ENCODE measurements at regions not wholly inside any gene's neighbourhood (a gene's known extent, or its start where the extent isn't known, plus 50 kb on each side); places are given as distances from the start of the nearest gene placed in this dataset.

DNA sequence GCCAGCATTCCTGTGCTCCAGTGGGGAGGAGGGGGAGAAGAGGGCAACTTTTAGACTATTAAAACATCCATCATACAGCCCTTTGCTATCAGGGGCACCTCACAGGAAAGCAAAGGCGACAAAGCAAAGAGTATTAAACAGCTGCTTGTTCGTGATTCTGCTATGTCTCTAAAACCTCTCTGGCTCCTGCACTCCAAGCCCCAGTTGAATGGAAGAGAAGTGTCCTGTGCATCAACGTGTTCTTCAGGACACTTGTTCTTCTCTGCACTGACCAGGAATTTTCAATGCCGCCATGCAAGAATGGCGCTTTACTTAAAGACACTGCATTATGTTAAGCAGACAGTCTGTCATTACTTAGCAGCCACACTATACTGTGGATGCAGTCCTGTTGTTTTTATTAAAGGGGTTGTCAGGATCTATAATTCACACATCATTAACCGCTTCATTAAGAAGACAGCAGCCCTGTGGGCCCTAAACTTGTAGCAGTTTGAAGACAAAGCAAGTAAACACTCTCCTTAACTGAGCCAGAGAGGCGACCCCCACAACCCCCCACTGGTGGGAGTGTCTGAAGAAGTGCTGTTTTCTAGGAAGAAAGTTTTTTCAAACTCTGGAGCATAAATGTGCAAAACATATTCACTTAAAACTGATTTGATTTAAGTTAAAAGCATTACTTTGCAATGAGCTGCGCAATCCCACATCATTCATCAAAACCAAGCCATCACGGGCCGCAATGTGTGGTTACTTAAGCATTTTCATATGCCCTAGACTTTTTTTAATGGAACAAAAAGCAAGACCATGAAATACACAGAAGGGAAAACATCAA lies 164.5 kb downstream of the ZNF608 start:
- DNase-seq = peak in 1 of 3 experiments; percentile 27

DNA sequence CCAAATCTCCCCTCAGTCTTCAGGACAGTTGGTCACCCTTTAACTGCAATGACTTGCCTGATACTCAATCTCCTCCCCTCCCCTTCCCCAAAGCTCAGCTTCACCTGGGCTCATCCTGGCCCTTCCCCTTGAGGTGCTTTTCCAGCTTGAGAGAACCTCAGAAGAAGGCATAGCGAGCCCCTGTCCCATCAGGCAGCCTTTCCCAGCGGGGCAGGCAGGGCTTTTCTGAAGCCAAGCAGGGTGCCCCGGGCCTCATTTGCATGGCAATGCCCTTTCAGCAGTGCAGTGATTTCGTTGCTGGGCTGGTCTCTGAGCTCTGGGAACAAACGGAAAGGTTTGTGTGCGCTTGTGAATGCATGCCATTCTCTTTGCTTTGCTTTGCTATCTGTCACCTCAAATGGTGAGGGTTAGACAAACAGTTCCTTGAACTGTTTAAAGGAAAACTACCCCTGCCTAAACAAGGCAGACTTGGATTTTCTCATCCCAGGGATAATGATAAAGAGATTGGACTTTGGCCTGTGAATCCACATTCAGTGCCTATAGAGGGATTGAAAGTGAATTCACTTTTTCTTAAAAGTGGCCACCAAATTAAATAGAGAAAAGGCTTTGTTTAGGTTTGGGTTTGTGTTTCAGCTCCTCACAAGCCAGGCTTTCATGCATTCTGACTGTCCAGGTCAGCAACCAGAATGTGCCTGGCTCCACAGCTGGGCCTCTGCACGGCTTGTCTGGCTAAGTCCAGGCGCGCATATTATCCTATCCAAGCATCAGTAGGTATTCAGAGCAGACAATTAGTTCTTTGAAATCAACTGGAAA lies 165.3 kb downstream of the ZNF608 start:
- DNase-seq = no peak

DNA sequence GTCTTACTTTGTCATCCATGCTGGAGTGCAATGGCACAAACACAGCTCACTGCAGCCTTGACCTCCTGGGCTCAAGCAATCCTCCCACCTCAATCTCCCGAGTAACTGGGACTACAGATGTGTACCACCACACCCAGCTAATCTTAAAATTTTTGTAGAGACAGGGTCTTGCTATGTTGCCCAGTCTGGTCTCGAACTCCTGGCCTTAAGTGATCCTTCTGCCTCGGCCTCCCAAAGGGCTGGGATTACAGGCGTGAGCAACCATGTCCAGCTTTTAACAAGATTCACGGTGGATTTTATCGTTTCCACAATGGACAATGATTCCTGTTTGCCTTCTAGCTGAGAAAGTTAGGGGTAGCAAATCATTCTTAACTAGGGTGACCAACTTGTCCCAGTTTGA lies 165.9 kb downstream of the ZNF608 start:
- DNase-seq = no peak

- DNase-seq = no peak
These were observed 169.5 kb downstream of the ZNF608 start for GRCh38 chr5:124576848-124577409.

GRCh38 chr5:124575725-124576124 lies 170.7 kb downstream of the ZNF608 start:
- no peak for DNase-seq

GRCh38 chr5:124574521-124575436 lies 171.7 kb downstream of the ZNF608 start:
- DNase-seq = peak in 2 of 3 experiments; percentile 4 to 69

DNA sequence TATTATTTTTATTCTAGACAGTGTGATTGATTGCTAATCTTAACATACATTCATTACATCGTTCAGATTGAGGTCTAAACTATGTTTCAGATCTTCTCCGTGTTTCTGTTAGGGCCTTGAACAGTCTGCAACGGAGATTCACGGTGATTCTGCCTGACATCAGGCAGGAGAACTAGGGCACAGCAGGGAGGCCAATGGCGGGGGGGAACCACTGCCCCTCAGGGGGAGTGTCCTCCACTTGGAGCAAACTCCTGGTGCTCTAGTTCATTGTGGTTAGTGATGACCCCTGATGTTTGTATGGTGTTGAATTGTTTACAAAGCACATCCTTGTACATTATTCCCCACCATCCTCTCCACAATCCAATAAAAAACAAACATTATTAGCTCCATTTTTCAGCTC lies 173.5 kb downstream of the ZNF608 start:
- peak in 2 of 3 experiments; percentile 3 to 26 for DNase-seq

GRCh38 chr5:124570285-124571035 lies 176.0 kb downstream of the ZNF608 start:
- peak in 1 of 3 experiments; percentile 68 for DNase-seq

- DNase-seq = no peak
These were observed 179.5 kb downstream of the ZNF608 start for GRCh38 chr5:124566875-124567450.

- no peak for DNase-seq
These were observed 185.0 kb downstream of the ZNF608 start for GRCh38 chr5:124561451-124561850.

DNA sequence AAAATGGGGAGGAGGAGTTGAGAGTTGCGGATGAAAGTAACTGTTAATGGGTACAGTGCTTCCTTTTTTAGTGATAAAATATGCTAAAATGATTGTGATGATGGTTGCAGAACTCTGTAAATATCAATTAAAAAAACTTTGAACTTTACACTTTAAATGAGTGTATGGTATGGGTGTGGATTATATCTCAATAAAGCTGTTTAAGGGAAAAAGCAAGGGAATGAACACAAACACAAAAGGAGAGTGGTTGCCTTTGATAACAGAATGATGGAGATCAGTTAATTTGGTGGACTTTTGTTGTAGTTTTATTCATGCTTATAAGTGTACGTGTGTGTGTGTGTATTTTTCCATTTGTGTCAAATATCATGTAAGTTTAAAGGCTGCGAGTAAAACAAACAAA lies 186.1 kb downstream of the ZNF608 start:
- DNase-seq = no peak

DNA sequence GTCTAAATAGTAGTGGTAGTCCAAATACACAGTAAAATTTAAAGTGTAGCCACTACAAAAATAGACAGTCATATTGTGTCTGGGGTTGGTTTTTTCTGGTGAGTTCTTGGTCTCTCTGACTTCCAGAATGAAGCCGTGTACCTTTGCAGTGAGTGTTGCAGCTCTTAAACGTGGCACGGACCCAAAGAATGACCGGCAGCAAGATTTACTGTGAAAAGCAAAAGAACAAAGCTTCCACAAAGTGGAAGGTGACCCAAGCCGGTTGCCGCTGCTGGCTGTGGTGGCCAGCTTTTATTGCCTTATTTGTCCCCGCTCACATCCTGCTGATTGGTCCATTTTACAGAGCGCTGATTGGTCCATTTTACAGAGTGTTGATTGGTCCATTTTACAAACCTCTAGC lies 188.7 kb downstream of the ZNF608 start:
- DNase-seq = no peak

GRCh38 chr5:124554746-124555578 lies 191.5 kb downstream of the ZNF608 start:
- no peak for DNase-seq

GRCh38 chr5:124553911-124554310 lies 192.5 kb downstream of the ZNF608 start:
- DNase-seq = no peak

GRCh38 chr5:124552526-124552925 lies 193.9 kb downstream of the ZNF608 start:
- no peak for DNase-seq

DNA sequence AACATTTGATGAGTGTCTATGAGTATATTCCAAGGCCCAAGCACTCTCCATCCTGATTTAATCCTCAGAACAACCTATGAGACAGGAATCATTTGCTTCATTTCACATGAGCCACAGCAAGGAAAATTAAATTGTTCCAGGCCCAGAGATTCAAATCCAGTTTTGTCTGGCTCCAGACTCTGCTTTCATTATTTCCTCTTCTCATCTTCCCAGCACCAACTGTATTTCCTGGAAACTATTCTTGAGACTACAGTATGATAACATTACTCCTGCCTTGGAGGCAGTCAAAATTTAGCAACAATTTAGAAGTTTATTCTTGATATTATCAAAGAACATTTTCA lies 194.5 kb downstream of the ZNF608 start:
- DNase-seq = no peak

GRCh38 chr5:124550731-124551130 lies 195.7 kb downstream of the ZNF608 start:
- DNase-seq = no peak

DNA sequence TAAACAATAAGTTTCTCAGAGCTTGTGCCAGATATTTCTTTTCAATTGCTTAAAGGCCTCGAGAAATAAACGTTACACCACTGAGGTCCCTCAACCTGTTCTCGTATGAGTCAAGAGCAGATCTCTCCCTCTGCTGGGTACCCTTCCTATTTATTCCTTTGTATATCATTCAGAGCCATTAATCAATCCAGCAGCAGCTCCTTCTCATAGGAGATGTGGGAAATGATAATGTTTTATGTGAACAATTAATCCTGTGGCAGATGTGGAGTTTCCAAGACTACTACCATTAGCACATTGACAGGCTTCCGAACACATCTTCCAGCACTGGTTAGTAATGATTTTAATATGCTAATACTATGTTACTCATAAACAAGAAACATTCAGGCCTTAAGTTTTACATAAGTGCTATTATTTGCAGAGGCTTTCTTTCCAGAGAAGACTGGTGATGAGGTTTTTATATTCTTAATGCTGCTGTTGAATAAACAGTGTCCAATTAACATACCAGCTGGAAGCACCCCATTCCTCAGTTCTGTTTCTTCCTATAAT lies 196.5 kb downstream of the ZNF608 start:
- no peak for DNase-seq

DNA sequence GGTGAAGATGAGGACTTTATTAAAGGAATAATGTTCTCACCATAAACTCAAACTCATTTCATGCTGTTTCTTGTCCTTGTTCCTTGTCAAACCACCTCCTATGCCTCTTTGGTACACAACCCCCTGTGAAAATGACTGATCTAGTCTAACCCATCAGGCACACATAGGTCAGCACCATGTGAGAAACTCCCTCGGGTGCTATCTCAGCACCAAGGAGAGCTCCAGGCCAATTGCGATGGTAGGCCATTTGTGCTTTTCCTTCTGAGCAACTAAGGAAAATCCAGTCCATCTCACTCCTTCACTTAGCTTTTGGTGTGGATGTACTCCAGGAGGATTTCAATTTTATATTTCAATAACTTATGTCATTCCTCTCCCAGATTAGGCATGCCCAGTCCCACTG lies 199.8 kb downstream of the ZNF608 start:
- DNase-seq = no peak

DNA sequence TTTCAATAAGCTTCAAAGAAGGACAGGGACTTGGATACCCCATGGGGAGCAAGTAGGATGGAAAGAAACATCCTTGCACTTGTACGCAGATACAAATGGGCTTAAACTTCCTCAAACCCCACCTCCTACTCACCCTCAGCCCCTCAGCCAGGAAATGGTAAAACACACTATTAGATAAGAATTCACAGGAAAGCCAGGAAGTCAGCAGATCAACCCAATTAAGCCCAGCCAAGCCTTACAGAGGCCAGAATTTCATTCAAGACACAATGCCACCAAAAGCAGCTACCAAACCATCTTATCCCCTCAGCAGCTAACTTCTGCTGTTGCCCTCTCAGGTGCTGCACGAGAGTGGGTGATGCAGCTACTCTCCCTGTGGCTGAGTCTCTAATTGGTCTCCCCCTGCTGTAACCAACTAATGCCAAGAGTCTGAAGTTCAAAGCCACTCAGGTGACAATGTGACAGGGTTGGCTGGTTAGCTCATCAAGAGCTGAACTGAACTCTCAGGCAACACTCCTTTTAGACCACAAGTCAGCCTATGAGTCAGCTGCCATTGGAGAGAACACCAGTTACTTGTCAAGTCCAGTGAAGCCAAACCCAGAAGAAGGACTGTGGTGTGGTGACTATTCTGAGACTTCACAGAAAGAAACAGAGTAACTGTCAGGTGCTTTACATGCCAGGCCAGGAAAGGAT lies 201.9 kb downstream of the ZNF608 start:
- no peak for DNase-seq
